IPS-18c (cell line): ENCODE measurements at regions not wholly inside any gene's neighbourhood (a gene's known extent, or its start where the extent isn't known, plus 50 kb on each side); places are given as distances from the start of the nearest gene placed in this dataset.

Experiments
- H3K4me3 ChIP-seq: 2 replicates; pipeline ENCODE4 v1.7.0; 2013; ENCODE audit warnings: low read depth, mild to moderate bottlenecking, low read length, moderate library complexity; ENCODE audit not compliant: insufficient read depth
- H3K9me3 ChIP-seq: one replicate; pipeline ENCODE4 v1.6.1; 2013; ENCODE audit warnings: mild to moderate bottlenecking, low read length, moderate library complexity; ENCODE audit not compliant: control insufficient read depth, insufficient read depth

DNA sequence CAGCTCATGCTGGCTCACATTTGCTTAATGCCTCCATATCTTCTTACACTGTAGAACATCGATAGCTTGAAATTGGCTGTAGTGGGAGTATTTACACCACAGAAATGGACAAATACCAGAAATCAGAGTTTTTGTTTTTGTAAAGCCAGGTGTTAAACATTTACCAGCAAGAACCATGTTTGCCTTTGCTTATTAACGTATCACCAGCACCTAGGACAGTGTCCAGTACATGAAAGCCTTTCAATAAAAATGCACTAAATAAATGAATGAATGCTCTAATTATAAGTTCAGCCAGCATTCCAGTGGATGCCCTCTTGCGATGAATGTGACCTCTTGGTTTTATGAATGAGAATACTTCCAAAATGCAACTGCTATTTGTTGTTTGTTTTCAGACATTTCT is 140.4 kb upstream of the VLDLR start:
- no peaks in the 10 kb centered on the region for H3K9me3 ChIP-seq
- no peak overlapping the region for H3K4me3 ChIP-seq

DNA sequence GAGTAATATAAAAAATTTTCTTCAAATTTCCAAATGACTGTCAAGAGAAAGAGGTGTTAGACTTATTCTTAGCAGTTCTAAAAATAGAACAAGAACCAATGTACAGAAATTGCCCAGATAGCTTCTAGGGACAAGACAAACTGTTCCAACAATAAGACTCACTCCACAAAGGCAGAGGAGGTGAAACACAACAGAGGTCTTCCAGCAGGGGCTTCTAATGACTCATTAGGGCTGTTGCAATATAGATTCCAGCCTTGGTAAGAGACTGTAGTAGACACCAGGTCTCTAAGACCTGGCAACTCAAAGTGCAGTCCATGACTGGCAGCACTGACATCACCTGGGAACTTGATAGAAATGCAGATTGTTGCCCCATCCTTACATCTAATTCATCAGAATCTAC is 134.6 kb upstream of the VLDLR start:
- H3K9me3 ChIP-seq: no peaks in the 10 kb centered on the region
- H3K4me3 ChIP-seq: no peak overlapping the region

DNA sequence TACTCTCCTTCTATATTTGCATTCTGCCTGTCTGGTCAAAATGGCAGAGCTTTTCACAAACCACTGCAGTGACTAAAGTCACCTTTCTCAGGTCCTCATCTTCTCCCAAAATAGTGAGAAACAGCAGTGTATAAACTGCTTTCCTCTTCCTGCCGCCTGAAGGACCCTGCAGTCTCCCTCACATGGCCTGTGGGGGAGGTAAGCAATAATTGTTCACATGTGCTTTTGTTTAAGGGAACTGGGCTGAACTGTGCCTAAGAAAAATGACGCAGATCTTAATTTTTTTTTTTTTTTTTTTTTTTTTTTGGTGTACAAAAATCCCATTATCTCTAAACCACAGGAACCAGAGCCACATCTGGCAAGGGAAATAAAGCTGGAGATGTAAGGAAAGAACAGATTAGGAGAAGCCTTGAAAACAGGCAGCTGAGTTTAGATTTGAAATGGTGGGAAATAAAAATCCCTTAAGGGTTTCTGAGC is 131.7 kb upstream of the VLDLR start:
- Histone ChIP-seq H3K9me3 (no peaks in the 10 kb centered on the region), H3K4me3 (no peak overlapping the region)

DNA sequence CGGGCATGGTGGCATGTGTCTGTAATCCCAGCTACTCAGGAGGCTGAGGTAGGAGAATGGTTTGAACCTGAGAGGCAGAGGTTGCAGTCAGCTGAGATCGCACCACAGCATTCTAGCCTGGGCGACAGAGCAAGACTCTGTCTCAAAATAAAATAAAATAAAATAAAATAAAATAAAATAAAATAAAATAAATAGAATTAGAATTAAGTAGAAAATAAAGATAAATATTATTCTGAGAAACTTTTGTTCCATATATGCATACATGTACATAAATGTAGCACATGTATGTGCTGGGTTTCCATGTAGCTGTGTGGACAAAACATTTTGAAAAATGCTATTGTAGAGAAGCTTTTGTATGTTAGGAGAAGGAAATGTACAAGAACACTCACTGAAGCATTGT is 129.4 kb upstream of the VLDLR start:
- no peak overlapping the region for H3K4me3 ChIP-seq

DNA sequence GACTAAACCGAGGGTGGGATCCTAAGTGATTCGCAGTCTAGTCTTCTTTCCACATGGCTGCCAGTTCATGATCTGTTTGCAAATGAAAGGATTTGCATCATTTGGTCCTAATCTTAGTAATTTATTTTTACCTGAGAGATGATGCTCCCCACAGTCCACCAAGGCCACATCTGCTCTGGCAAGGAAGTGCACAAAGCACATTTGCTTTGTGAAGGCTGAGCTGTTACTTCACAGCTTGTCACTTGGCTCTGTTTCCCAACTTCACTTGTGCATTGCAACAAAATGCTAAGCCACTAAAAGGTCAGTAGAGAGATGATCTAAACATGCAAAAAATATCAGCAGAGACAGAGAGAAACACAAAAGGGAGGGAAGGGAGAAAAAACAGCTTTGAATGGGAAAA is 128.5 kb upstream of the VLDLR start:
- Histone ChIP-seq H3K9me3 (no peaks in the 10 kb centered on the region), H3K4me3 (no peak overlapping the region)

More for the DNA sequence above, 129.4 kb upstream of the VLDLR start:
- no peaks in the 10 kb centered on the region for H3K9me3 ChIP-seq

DNA sequence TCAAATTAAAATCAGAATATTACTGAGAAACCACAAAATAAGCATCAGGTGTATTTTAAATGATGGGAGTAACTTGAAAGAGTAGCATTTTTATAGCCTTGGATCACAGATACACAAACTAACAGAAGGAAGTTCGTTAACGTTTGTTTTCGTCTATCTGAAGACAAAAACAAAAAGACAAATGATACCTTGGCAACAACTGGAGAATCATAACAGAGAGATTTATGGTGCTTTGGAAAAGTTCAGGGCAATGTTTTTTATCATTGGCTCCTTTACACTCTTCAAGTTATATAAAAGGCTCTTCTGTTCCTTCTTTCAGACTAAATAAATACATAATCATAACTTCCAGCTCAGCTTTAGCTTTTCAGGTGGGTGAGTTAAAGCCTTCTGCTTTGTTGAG is 128.1 kb upstream of the VLDLR start:
- Histone ChIP-seq H3K9me3 (no peaks in the 10 kb centered on the region), H3K4me3 (no peak overlapping the region)

DNA sequence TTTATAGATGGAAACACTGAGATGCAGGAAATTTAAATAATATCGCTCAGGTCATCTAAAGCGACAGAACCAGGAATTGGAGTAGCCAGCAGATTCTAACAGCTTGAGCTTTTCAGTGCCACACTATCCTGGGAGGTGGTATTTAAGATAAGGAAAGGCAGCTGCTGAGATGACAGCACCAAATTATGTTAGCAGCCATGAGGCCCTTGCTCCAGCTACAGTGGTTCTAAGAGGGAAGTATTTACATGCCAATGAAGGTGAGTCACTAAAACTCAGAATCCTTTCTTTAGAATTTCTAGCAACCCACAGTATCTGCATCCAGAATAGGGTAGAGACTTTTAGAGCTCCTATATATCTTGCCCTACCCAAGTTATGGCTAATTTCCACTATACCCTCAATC is 127.0 kb upstream of the VLDLR start:
- H3K4me3 ChIP-seq: no peak overlapping the region
- H3K9me3 ChIP-seq: no peaks in the 10 kb centered on the region

DNA sequence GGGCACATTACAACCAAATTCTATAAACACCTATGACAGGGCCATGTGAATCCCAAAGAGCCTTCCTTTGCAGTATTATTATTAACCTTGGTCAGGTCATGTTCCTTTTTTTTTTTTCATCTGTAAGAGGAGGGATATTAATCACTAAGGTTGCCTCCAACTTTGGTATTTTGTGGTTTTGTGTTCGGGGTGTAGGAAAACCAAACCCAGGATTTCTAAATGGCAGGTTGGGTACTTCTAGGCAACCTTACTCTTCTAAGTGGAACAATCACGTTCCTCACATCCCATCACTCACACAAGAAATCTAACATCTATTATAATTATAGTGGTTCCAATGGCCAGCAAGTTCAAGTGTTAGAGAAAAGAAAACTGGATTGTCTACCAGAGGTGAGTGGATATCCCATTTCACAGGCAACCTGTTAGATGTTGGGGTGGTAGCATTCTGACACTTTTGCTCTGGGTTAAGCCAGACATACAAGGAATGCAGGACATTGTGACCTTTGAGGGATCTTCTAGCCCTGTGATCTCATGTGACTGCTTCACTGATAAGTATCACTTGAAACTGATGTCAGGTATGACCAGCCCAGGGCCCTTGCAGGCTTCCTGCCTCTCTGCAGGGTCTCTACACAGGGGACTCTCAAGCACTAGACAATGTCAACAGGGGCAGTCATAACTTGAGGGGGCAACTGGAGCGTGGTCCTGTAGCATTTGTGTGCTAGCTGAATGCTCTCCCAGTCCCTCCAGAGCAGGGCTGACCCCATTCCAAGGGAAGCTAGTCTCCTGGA is 126.2 kb upstream of the VLDLR start:
- Histone ChIP-seq H3K4me3 (no peak overlapping the region), H3K9me3 (no peaks in the 10 kb centered on the region)

DNA sequence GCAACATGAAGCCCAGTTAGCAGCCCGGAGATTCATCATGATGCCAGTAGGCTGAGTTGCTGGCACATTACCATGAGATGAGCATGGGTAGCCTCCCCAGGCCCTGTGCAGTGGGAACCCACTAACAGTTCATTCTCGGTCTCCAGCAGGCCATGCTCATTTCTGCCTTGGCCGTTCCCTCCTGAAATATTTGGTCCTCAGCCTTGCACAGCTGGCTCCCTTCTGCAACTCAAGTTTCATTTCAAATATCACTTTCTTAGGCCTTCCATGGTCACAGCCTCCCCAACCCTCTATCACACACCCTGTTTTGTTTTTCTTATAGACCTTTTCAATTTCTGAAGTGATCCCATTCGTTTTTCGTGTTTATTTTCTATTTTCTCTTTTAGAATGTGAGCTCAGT is 125.4 kb upstream of the VLDLR start:
- Histone ChIP-seq H3K4me3 (no peak overlapping the region), H3K9me3 (no peaks in the 10 kb centered on the region)

DNA sequence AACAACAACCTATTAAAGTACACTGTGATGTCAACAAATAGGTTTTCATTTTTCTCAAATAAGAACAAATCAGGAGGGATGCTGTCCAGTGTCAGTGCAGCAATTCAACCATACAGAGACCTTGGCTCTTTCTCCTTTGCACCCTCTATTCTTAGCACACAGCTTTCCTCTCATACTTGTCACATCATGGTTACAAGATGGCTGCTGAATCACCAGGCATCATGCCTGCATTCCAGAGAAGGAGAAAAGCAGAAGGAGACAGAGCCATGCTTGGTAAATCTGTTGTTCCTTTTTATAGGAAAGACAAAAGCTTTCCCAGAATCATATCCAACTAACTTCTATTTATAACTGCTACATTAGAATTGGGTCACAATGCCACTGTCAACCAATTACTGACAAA is 124.7 kb upstream of the VLDLR start:
- Histone ChIP-seq H3K4me3 (no peak overlapping the region), H3K9me3 (no peaks in the 10 kb centered on the region)

DNA sequence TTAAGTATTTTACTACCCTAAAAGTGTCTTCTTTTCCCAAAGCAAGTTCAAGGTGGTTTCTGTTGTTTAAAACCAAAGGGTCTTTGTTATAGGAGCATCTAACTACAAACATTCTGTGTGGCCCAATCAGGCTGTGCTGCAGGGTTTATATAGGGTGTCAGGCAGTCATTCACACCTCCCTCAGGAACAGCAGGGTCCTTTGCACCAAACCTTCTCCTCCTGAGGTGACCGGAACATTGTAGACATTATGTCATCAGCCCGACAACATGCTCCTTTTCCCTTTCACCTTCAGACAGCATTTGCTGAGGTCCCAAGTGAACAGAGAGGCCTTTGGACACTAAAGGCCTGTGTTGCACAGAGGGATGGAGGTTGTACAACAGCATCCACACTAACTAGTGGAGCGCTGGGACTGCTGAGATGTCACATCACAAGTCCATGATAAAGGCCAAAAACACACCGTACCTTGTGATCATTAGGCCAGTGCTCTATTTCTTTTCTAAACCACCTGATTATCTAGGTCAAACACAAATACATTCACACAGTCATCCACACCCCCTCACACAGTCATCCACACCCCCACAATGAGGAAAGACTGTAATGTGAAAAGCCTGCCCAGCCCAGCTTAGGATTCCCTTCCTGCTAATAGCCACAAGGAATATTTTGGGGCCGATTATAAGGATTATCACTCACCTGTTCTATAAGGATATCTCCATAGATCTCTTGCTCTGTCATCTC is 123.8 kb upstream of the VLDLR start:
- Histone ChIP-seq H3K9me3 (no peaks in the 10 kb centered on the region), H3K4me3 (no peak overlapping the region)

DNA sequence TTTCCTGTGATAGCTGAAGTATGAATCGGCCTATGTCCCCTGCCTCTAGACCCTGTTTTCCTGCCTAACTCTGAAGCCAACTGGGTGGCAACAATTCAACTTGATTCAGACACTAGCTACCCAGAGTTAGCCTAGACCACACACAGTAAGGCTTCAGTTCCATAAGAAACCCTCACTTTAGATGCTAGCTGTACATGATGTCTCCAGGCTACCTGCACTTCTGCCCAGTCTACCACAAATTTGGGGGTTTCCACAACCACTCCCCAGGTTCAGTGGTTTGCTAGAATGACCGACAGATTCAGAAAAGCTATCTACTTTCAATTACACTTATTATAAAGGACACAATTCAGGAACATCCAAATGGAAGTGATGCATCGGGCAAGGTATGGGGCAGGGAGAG is 119.4 kb upstream of the VLDLR start:
- Histone ChIP-seq H3K4me3 (no peak overlapping the region), H3K9me3 (no peaks in the 10 kb centered on the region)

DNA sequence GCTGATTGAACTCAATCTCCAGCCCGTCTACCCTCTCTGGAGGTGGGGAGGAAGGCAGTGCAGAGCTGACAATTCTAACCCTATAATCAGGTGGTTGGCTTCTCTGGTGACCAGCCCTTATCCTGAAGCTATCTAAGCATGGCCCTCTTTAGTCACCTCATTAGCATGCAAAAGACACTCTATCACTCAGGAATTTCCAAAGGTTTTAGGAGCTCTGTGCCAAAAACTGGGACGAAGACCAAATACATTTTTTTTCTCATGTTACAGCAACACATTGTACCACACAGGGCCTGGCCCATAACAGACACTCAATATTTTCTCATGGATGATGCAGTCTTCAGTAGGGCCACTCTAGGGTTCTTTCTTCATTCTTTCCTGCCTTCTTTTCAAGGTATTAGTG is 118.8 kb upstream of the VLDLR start:
- H3K4me3 ChIP-seq: no peak overlapping the region
- H3K9me3 ChIP-seq: no peaks in the 10 kb centered on the region

DNA sequence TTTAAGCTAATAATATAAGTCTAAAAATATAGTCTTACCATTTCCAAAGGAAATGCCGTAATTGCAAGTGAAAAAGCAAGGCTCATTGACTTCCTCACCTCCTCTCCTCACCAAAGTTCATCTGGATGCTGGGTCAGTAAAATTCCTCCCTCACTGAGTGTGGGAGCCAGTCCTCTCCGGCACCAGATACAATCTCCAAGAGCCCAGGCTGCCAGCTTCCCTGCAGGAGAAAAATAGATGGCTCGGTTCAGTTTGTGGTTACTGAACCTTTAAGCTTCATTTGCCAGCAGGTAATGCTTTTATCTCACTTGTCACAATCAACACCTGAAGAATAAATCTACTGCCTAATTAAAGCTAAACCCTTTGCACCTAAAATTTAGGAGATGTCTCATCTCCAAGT is 115.3 kb upstream of the VLDLR start:
- H3K4me3 ChIP-seq: no peak overlapping the region
- H3K9me3 ChIP-seq: peaks cover 5% of the 10 kb centered on the region

DNA sequence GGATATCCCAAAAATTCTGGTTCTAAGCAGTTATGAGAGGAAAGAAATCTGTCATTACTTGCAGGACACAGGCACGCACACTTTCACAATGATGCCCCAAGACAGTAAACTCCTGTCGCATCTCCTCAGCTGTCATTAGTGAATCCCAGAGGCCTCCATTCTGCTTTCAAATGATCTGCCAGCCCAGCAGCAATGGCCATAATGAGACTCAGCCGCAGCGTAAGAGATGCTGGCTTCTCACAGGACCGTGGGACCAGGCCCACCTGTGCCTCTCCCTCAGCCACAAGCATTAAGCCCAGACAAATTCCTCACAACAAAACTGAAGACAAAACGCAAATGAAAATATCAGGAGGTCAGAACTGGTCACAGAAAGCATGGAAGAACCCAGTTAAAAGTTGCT is 98.0 kb upstream of the VLDLR start:
- Histone ChIP-seq H3K4me3 (no peak overlapping the region), H3K9me3 (no peaks in the 10 kb centered on the region)

DNA sequence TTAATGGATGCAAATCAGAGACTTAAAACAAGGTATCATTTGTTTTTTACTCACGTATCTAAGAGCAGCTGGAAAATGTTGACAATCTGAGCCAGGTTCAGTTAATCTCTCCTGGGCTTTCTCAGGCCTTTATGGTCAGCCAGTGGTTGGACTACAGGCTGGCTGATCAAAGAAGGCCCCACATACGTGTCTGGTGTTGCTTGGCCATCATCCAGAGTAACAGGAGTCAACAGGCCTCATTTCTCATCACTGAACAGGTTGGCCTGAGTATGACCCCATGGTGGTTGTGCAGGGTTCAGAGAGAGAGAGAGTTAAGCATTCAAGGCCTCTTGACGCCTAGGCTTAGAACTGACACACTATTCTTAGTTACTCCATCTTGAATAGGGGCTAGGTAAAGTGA is 97.0 kb upstream of the VLDLR start:
- Histone ChIP-seq H3K4me3 (no peak overlapping the region), H3K9me3 (no peaks in the 10 kb centered on the region)

DNA sequence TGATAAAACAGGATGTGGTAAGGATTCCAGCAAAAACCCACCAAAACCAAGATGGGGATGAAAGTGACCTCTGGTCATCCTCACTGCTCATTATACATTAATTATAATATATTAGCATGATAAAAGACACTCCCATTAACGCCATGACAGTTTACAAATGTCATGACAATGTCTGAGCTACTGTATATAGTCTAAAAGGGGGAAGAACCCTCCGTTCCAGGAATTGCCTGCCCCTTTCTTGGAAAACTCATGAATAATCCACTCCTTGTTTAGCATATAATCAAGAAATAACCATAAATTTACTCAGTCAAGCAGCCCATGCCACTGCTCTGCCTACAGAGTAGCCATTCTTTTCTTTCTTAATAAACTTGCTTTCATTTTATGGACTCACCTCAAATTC is 96.4 kb upstream of the VLDLR start:
- H3K4me3 ChIP-seq: no peak overlapping the region
- no peaks in the 10 kb centered on the region for H3K9me3 ChIP-seq

DNA sequence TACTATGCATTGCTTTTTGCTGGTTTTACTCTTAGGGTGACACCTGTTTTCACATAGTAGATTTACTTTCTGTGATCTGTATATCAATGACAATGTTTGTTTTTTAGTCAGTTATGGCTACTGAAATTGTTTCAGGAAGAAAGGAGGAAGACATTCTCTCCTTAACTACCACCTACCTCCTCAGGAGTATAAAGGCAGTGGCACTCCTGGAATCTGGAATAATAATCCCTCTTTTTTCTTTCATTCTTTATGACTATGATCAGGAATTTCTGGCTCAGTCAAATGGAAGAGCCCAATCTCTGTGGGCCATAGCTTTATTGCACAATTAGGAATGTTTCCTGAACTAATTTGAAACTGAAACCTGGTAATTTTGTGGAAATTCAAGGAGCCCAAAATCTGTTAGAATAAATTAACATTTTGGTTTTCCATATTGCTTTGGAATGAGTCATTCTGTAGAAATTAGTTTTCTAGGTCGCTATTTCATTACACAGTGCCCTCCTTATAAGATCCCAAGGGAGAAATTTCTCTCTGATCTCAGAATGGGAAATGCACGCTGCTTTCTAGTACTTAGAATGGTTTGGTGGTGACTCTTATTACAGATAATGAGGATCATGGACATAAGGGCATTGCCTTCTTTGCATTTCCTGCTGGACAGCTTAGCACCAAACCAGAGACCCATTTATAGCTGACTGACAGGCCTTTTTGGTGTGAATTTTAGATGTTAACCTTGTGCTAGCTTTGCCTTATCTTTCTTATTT is 95.3 kb upstream of the VLDLR start:
- Histone ChIP-seq H3K9me3 (no peaks in the 10 kb centered on the region), H3K4me3 (no peak overlapping the region)
